Caco-2 (cell line): ENCODE measurements at regions not wholly inside any gene's neighbourhood (a gene's known extent, or its start where the extent isn't known, plus 50 kb on each side); places are given as distances from the start of the nearest gene placed in this dataset.

Experiments
- BruUV-seq: library from RNA; stranded (reverse); fragments of 400-500 nt; replicated peaks from 2 replicates; lab custom pipeline; 2021; lab: Mats Ljungman, UMichigan
- CTCF ChIA-PET: fragments of 300-600 bp; sonication (Branson Sonifier 250); formaldehyde crosslinking; loops from one replicate; lab custom pipeline; 2022; ENCODE audit warnings: antibody characterized with exemption; lab: Charles Lee
- POLR2A ChIA-PET: fragments of 300-600 bp; sonication (Branson Sonifier 250); formaldehyde crosslinking; loops from one replicate; lab custom pipeline; 2022; ENCODE audit warnings: antibody characterized with exemption; lab: Charles Lee
- DNase-seq, 2 experiments: peaks; one replicate each; pipeline versions ENCODE4 v3.0.0 to v3.0.0-alpha.2; 2020 to 2022
- H3K27me3 ChIP-seq: replicated peaks from 2 replicates; pipeline ENCODE4 v1.6.0; 2011; ENCODE audit warnings: low read length; ENCODE audit not compliant: control insufficient read depth, insufficient read depth
- H3K36me3 ChIP-seq: 2 replicates; pipeline ENCODE4 v1.5.1; 2011; ENCODE audit warnings: low read length; ENCODE audit not compliant: control insufficient read depth, insufficient read depth
- H3K4me1 ChIP-seq: fragments of 250-450 bp; sonication (Bioruptor Pico); 2 replicates; pipeline ENCODE4 v1.5.1; 2020; ENCODE audit warnings: mild to moderate bottlenecking
- H3K4me3 ChIP-seq: 2 replicates; pipeline ENCODE4 v1.5.1; 2011; ENCODE audit warnings: low read depth, mild to moderate bottlenecking, control low read depth, low read length
- H3K9me3 ChIP-seq: fragments of 250-450 bp; sonication (Bioruptor Pico); 2 replicates; pipeline ENCODE4 v1.5.1; 2020; ENCODE audit warnings: mild to moderate bottlenecking, moderate library complexity
- H3K27ac Mint-ChIP-seq: one replicate; pipeline ENCODE4 v1.8.0; 2022; ENCODE audit warnings: mixed read lengths; ENCODE audit not compliant: unreplicated experiment
- H3K27me3 Mint-ChIP-seq: one replicate; pipeline ENCODE4 v1.8.0; 2022; ENCODE audit warnings: mixed read lengths; ENCODE audit not compliant: insufficient read depth, unreplicated experiment
- H3K36me3 Mint-ChIP-seq: one replicate; pipeline ENCODE4 v1.8.0; 2022; ENCODE audit warnings: mild to moderate bottlenecking, mixed read lengths; ENCODE audit not compliant: insufficient read depth, unreplicated experiment
- H3K4me1 Mint-ChIP-seq: one replicate; pipeline ENCODE4 v1.8.0; 2022; ENCODE audit warnings: low read depth, mixed read lengths; ENCODE audit not compliant: unreplicated experiment
- H3K4me3 Mint-ChIP-seq: one replicate; pipeline ENCODE4 v1.8.0; 2022; ENCODE audit warnings: mild to moderate bottlenecking, moderate library complexity, mixed read lengths; ENCODE audit not compliant: unreplicated experiment
- H3K9me3 Mint-ChIP-seq: one replicate; pipeline ENCODE4 v1.8.0; 2022; ENCODE audit warnings: mixed read lengths; ENCODE audit not compliant: unreplicated experiment
- CTCF ChIP-seq, 2 experiments: fragments of 200-600 bp in 1 of 2; IDR thresholded peaks; 1 replicate in 1 of 2; 2 replicates in 1 of 2; pipeline versions ENCODE4 v1.5.1 to v1.8.0; 2011 to 2022; ENCODE audit warnings: antibody characterized with exemption in 1 of 2, control low read depth in 1 of 2, inconsistent platforms in 1 of 2, low read depth in 1 of 2, low read length in 1 of 2, mild to moderate bottlenecking in 1 of 2, moderate library complexity in 1 of 2; ENCODE audit not compliant: insufficient read depth in 1 of 2, severe bottlenecking in 1 of 2, unreplicated experiment in 1 of 2
- intact Hi-C: fragments of 100-400 bp; cut with micrococcal nuclease; formaldehyde crosslinking; loops from one replicate; pipeline ENCODE4 v1.10.0; 2022; ENCODE audit not compliant: unreplicated experiment

- BruUV-seq = no TSS peak
- no peak for TF ChIP-seq CTCF (IDR thresholded peaks at IDR 0.05; ENCODE audit: insufficient read depth in 1 of 2, low read depth in 1 of 2, low read length in 1 of 2, severe bottlenecking in 1 of 2, unreplicated experiment in 1 of 2)
- Histone ChIP-seq H3K4me3 (no peak overlapping the region), H3K36me3 (no peaks in the 10 kb centered on the region), H3K27me3 (no peaks in the 10 kb centered on the region), H3K4me1 (no peaks in the 10 kb centered on the region; the same call in 1 of the 2 replicates), H3K9me3 (no peaks in the 10 kb centered on the region)
- H3K4me3 Mint-ChIP-seq = no peak overlapping the region
- no peak overlapping the region for H3K27ac Mint-ChIP-seq
- CTCF ChIA-PET = no interaction called here
- H3K9me3 Mint-ChIP-seq = no peaks in the 10 kb centered on the region
- peaks cover 12% of the 10 kb centered on the region for H3K4me1 Mint-ChIP-seq
- DNase-seq = no peak
- peaks cover 1% of the 10 kb centered on the region for H3K27me3 Mint-ChIP-seq
- H3K36me3 Mint-ChIP-seq = peaks cover 20% of the 10 kb centered on the region
- intact Hi-C loops = no loop called here
- POLR2A ChIA-PET = no interaction called here
Measured at GRCh38 chr6:28812778-28813569, 110.8 kb downstream of the TRIM27 start.

- Histone ChIP-seq H3K9me3 (no peaks in the 10 kb centered on the region), H3K36me3 (no peaks in the 10 kb centered on the region), H3K4me3 (no peak overlapping the region), H3K4me1 (peaks cover 4% of the 10 kb centered on the region; the same call in 1 of the 2 replicates), H3K27me3 (no peaks in the 10 kb centered on the region)
- no TSS peak for BruUV-seq
- no peak overlapping the region for H3K4me3 Mint-ChIP-seq
- H3K27ac Mint-ChIP-seq = no peak overlapping the region
- H3K36me3 Mint-ChIP-seq = peaks cover 16% of the 10 kb centered on the region
- H3K27me3 Mint-ChIP-seq = peaks cover 3% of the 10 kb centered on the region
- intact Hi-C loops = no loop called here
- H3K9me3 Mint-ChIP-seq = no peaks in the 10 kb centered on the region
- no peak for DNase-seq
- CTCF ChIA-PET = no interaction called here
- no peak for TF ChIP-seq CTCF (IDR thresholded peaks at IDR 0.05; ENCODE audit: insufficient read depth in 1 of 2, low read depth in 1 of 2, low read length in 1 of 2, severe bottlenecking in 1 of 2, unreplicated experiment in 1 of 2)
- H3K4me1 Mint-ChIP-seq = peaks cover 16% of the 10 kb centered on the region
- POLR2A ChIA-PET = no interaction called here
Measured at GRCh38 chr6:28814032-28814976, 109.5 kb downstream of the TRIM27 start.

GRCh38 chr6:28816339-28816908 is 107.4 kb downstream of the TRIM27 start:
- POLR2A ChIA-PET = no interaction called here
- peaks cover 16% of the 10 kb centered on the region for H3K4me1 Mint-ChIP-seq
- Histone ChIP-seq H3K27me3 (no peaks in the 10 kb centered on the region), H3K36me3 (no peaks in the 10 kb centered on the region), H3K4me1 (peaks cover 4% of the 10 kb centered on the region; the same call in 1 of the 2 replicates), H3K9me3 (no peaks in the 10 kb centered on the region), H3K4me3 (no peak overlapping the region)
- H3K4me3 Mint-ChIP-seq = peak overlapping the region; percentile 75
- H3K9me3 Mint-ChIP-seq = no peaks in the 10 kb centered on the region
- intact Hi-C loops = no loop called here
- CTCF ChIA-PET = no interaction called here
- H3K27me3 Mint-ChIP-seq = peaks cover 3% of the 10 kb centered on the region
- no peak for DNase-seq
- no peak overlapping the region for H3K27ac Mint-ChIP-seq
- no peak for TF ChIP-seq CTCF (IDR thresholded peaks at IDR 0.05; ENCODE audit: insufficient read depth in 1 of 2, low read depth in 1 of 2, low read length in 1 of 2, severe bottlenecking in 1 of 2, unreplicated experiment in 1 of 2)
- BruUV-seq = no TSS peak
- H3K36me3 Mint-ChIP-seq = peaks cover 16% of the 10 kb centered on the region
